Heart left ventricle (tissue), 16 donors: ENCODE measurements at regions not wholly inside any gene's neighbourhood (a gene's known extent, or its start where the extent isn't known, plus 50 kb on each side); places are given as distances from the start of the nearest gene placed in this dataset.

Experiments
- ATAC-seq, 4 donors: fragments of 200-7000 bp; cut with Tn5 transposase; one replicate each; pipeline ENCODE4 v1.9.1; 2020 to 2022; ENCODE audit warnings: moderate library complexity in 4 of 4, mild to moderate bottlenecking in 3 of 4, moderate number of reproducible peaks in 1 of 4
- DNase-seq, 5 donors: peaks; one replicate each; pipeline ENCODE4 v3.0.0-alpha.2; 2020
- H3K27ac ChIP-seq, 12 donors: fragments of 200-600 bp; sonication (generic) in 4 of 12; one replicate each; pipeline versions ENCODE4 v1.5.0 to v1.8.0; 2016 to 2022; ENCODE audit warnings: mild to moderate bottlenecking in 2 of 12
- H3K27me3 ChIP-seq, 9 donors: fragments of 200-600 bp; sonication (generic) in 2 of 9; one replicate each; pipeline versions ENCODE4 v1.5.1 to v1.8.0; 2016 to 2022; ENCODE audit warnings: mild to moderate bottlenecking in 3 of 9
- H3K36me3 ChIP-seq, 9 donors: fragments of 200-600 bp; sonication (generic) in 2 of 9; one replicate each; pipeline versions ENCODE4 v1.5.0 to v1.8.0; 2018 to 2022; ENCODE audit warnings: mild to moderate bottlenecking in 2 of 9
- H3K4me1 ChIP-seq, 12 donors: fragments of 200-600 bp; sonication (generic) in 4 of 12; one replicate each; pipeline versions ENCODE4 v1.5.0 to v1.8.0; 2016 to 2022; ENCODE audit warnings: mild to moderate bottlenecking in 3 of 12
- H3K4me3 ChIP-seq, 12 donors: fragments of 200-600 bp; sonication (generic) in 4 of 12; one replicate each; pipeline versions ENCODE4 v1.5.0 to v1.8.0; 2017 to 2022; ENCODE audit warnings: mild to moderate bottlenecking in 9 of 12, moderate library complexity in 4 of 12
- H3K9me3 ChIP-seq, 12 donors: fragments of 200-600 bp; sonication (generic) in 4 of 12; one replicate each; pipeline versions ENCODE4 v1.5.0 to v1.8.0; 2016 to 2022; ENCODE audit warnings: mild to moderate bottlenecking in 1 of 12
- CTCF ChIP-seq, 12 donors: fragments of 200-600 bp; sonication (generic) in 4 of 12; IDR thresholded peaks; one replicate each; pipeline versions ENCODE4 v1.5.0 to v1.8.0; 2018 to 2022; ENCODE audit warnings: antibody characterized with exemption in 12 of 12, mild to moderate bottlenecking in 5 of 12
- POLR2A ChIP-seq, 2 donors: fragments of 450-650 bp; IDR thresholded peaks; one replicate each; pipeline ENCODE4 v1.6.1; 2017; ENCODE audit warnings: antibody characterized with exemption in 2 of 2, mild to moderate bottlenecking in 2 of 2, moderate library complexity in 2 of 2
- WGBS, 4 donors: extraction: QIAGEN DNeasy Blood & Tissue Kit in 2 of 4; methylation state at CpG; one replicate each; pipeline versions ENCODE4 v1.1.5 to v1.1.7; 2013 to 2018; 5-methylcytosine and 5-hydroxymethylcytosine counted together
- intact Hi-C, 10 donors: fragments of 100-400 bp; cut with DNase I; formaldehyde crosslinking; loops; one replicate each; pipeline versions ENCODE4 v1.11.1 to v1.14.2; 2022
- donor health status: ischemic (EF 13 %, LVEDD 7.1; RV severe dilation, severe dysfunction).
- donor health status: healthy with polysubstance abuse.
- donor health status: DM: no; HTN: yes; CAD: no.
- donor health status: DM: no; HTN: no; CAD: no.
- donor health status: ischemic (EF 25% LVEDD 6.9; RV normal size, moderate dysfunction).
- donor health status: ischemic (EF 25% LVEDD 5.7; RV mildly dilated, moderate dysfunction).
- donor health status: healthy.
- donor health status: DM: yes; HTN: yes; CAD: no.
- donor health status: ischemic (EF 35%, LVEDD 5.7; RV mildly dilated, moderate dysfunction).
- donor health status: nonischemic (EF 11% LVEDD 7.7; RV severe dilation, severe dysfunction).
- donor health status: DM: yes; HTN: yes; CAD: no.
- donor health status: PGD.
- donor health status: ischemic (EF 29% LVEDD 5.4; RV normal size, mild dysfunction).
- donor health status: nonischemic (EF 23%, LVEDD 6.1; RV moderate dilation, normal function).

GRCh38 chr9:23542927-23543326 lies 283.1 kb downstream of the ELAVL2 start:
- Histone ChIP-seq H3K9me3 (no peaks in the 10 kb centered on the region), H3K27me3 (no peaks in the 10 kb centered on the region), H3K27ac (no peak overlapping the region), H3K36me3 (no peaks in the 10 kb centered on the region), H3K4me3 (no peak overlapping the region), H3K4me1 (no peaks in the 10 kb centered on the region)
- DNase-seq = no peak
- ATAC-seq = no peak
- TF ChIP-seq POLR2A (IDR thresholded peaks at IDR 0.05) (no peak), CTCF (IDR thresholded peaks at IDR 0.05) (no peak)
- WGBS, 4 donors = 48 to 65% (median 60%) methylated on average over 1 of the region's 1 CpG
- intact Hi-C loops = no loop called here

GRCh38 chr9:23543419-23543818 lies 282.6 kb downstream of the ELAVL2 start:
- Histone ChIP-seq H3K36me3 (no peaks in the 10 kb centered on the region), H3K9me3 (no peaks in the 10 kb centered on the region), H3K27me3 (no peaks in the 10 kb centered on the region), H3K4me1 (no peaks in the 10 kb centered on the region), H3K27ac (no peak overlapping the region), H3K4me3 (no peak overlapping the region)
- ATAC-seq (no peak), DNase-seq (no peak)
- WGBS, 4 donors = 52 to 67% (median 64%) methylated on average over 3 of the region's 3 CpGs
- TF ChIP-seq POLR2A (IDR thresholded peaks at IDR 0.05) (no peak), CTCF (IDR thresholded peaks at IDR 0.05) (no peak)
- intact Hi-C loops = no loop called here

DNA sequence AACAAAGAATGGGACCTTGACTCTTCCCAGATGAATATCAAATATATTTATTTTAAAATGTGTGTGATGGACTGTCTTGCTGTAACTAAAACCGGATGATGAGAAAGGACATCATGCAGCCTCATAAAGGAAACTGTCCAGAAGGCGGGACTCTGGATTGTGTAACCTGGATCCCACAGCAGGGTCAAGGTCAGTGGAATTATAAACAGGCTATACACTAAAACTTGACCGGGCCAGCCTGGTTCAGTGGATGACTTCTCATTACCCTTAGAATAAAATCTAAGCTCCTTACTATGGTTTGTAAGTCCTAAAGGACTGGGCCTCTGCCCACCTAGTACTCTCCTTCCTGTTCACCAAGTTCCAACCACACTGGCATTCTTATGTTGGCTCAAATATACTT lies 280.3 kb downstream of the ELAVL2 start:
- H3K4me3 ChIP-seq = no peak overlapping the region
- no peaks in the 10 kb centered on the region for H3K36me3 ChIP-seq
- H3K27ac ChIP-seq = no peak overlapping the region
- no peaks in the 10 kb centered on the region for H3K9me3 ChIP-seq
- no peak for TF ChIP-seq POLR2A (IDR thresholded peaks at IDR 0.05)
- TF ChIP-seq CTCF (IDR thresholded peaks at IDR 0.05) = no peak
- no peaks in the 10 kb centered on the region for H3K4me1 ChIP-seq
- WGBS, 4 donors = 77 to 96% (median 91%) methylated on average over 3 of the region's 3 CpGs
- intact Hi-C loops = no loop called here
- ATAC-seq (no peak), DNase-seq (no peak)
- H3K27me3 ChIP-seq = no peaks in the 10 kb centered on the region

- H3K27ac ChIP-seq = no peak overlapping the region
- WGBS, 4 donors = 82 to 95% (median 91%) methylated on average over 2 of the region's 2 CpGs
- H3K9me3 ChIP-seq = no peaks in the 10 kb centered on the region
- no peaks in the 10 kb centered on the region for H3K4me1 ChIP-seq
- ATAC-seq = no peak
- TF ChIP-seq POLR2A (IDR thresholded peaks at IDR 0.05) (no peak), CTCF (IDR thresholded peaks at IDR 0.05) (no peak)
- H3K27me3 ChIP-seq = no peaks in the 10 kb centered on the region
- H3K36me3 ChIP-seq = no peaks in the 10 kb centered on the region
- no peak for DNase-seq
- intact Hi-C loops = loop anchor here in 1 of 10 donors (10.0 kb wide), 1 partner anchor 63 kb away; no protein-coding TSS in a partner anchor
- H3K4me3 ChIP-seq = no peak overlapping the region
Observed at GRCh38 chr9:23551311-23551721, 274.7 kb downstream of the ELAVL2 start.
